HCT116 (cell line): ENCODE measurements at regions not wholly inside any gene's neighbourhood (a gene's known extent, or its start where the extent isn't known, plus 50 kb on each side); places are given as distances from the start of the nearest gene placed in this dataset.

Experiments
- ATF3 ChIP-seq: IDR thresholded peaks from 2 replicates; pipeline ENCODE4 v1.6.1; 2012
- CEBPB ChIP-seq: IDR thresholded peaks from 2 replicates; pipeline ENCODE4 v1.6.1; 2012; ENCODE audit warnings: low read depth
- CTCF ChIP-seq, 3 experiments: fragments of 200-600 bp in 1 of 3; sonication (generic) in 1 of 3; IDR thresholded peaks in 2 of 3; conservative IDR thresholded peaks in 1 of 3; 2 replicates each; pipeline ENCODE4 v1.5.1; 2012 to 2017; ENCODE audit warnings: low read depth in 2 of 3, low read length in 2 of 3, antibody characterized with exemption in 1 of 3, borderline replicate concordance in 1 of 3, control low read depth in 1 of 3, mild to moderate bottlenecking in 1 of 3, mixed read lengths in 1 of 3, mixed run types in 1 of 3, moderate library complexity in 1 of 3; ENCODE audit not compliant: insufficient read depth in 1 of 3
- EZH2 ChIP-seq: fragments of 200-600 bp; sonication (generic); IDR thresholded peaks from 2 replicates; pipeline ENCODE4 v1.6.1; 2017; ENCODE audit warnings: antibody characterized with exemption, mixed run types
- EZH2phosphoT487 ChIP-seq: fragments of 200-600 bp; IDR thresholded peaks from 2 replicates; pipeline ENCODE4 v1.6.1; 2018; ENCODE audit warnings: antibody characterized with exemption, borderline replicate concordance
- POLR2A ChIP-seq: IDR thresholded peaks from 2 replicates; pipeline ENCODE4 v1.7.0; 2011; ENCODE audit warnings: borderline replicate concordance; ENCODE audit not compliant: insufficient read depth, insufficient read length; ENCODE audit errors: extremely low read depth
- POLR2AphosphoS5 ChIP-seq: IDR thresholded peaks from 2 replicates; pipeline ENCODE4 v1.6.1; 2011; ENCODE audit warnings: mild to moderate bottlenecking, low read depth, low read length, moderate library complexity
- RAD21 ChIP-seq: IDR thresholded peaks from 2 replicates; pipeline ENCODE4 v1.6.1; 2012; ENCODE audit warnings: low read depth, mild to moderate bottlenecking
- REST ChIP-seq: IDR thresholded peaks from 2 replicates; pipeline ENCODE4 v1.6.1; 2012; ENCODE audit warnings: low read depth
- ZBTB33 ChIP-seq: IDR thresholded peaks from 2 replicates; pipeline ENCODE4 v1.6.1; 2011; ENCODE audit warnings: mild to moderate bottlenecking, low read length, moderate library complexity; ENCODE audit not compliant: insufficient replicate concordance; ENCODE audit errors: extremely low read depth
- ZNF274 ChIP-seq: fragments of 200-500 bp; sonication (Bioruptor generic); IDR thresholded peaks from 2 replicates; pipeline ENCODE4 v1.6.1; 2014; ENCODE audit warnings: mild to moderate bottlenecking, low read depth, low read length, inconsistent platforms

- TF ChIP-seq CTCF (IDR thresholded peaks at IDR 0.05 in 2 of 3, conservative IDR thresholded peaks at IDR 0.05 in 1 of 3; ENCODE audit: borderline replicate concordance in 1 of 3, insufficient read depth in 1 of 3, low read depth in 2 of 3, low read length in 2 of 3) (no peak), POLR2AphosphoS5 (no peak), CEBPB (no peak), REST (no peak), ZNF274 (no peak), RAD21 (no peak), ATF3 (no peak), POLR2A (no peak), EZH2 (no peak), ZBTB33 (no peak), EZH2phosphoT487 (no peak)
These were observed 199.7 kb upstream of the PITRM1 start for GRCh38 chr10:3372281-3372680.
